Bronchial epithelial cell (primary cell): ENCODE measurements at regions not wholly inside any gene's neighbourhood (a gene's known extent, or its start where the extent isn't known, plus 50 kb on each side); places are given as distances from the start of the nearest gene placed in this dataset.

Experiments used
- DNase-seq: peaks from one replicate; pipeline ENCODE4 v3.0.0-alpha.2; 2010; ENCODE audit warnings: low read depth
- FAIRE-seq: peaks from 2 replicates; lab custom pipeline; 2011; peaks lifted over from hg19 to GRCh38; lab: Jason Lieb, UNC
- H3K27me3 ChIP-seq: 2 replicates; pipeline ENCODE4 v1.5.1; 2011; ENCODE audit warnings: low read length; ENCODE audit not compliant: control insufficient read depth, insufficient read depth
- H3K36me3 ChIP-seq: 2 replicates; pipeline ENCODE4 v1.5.1; 2011; ENCODE audit warnings: low read length; ENCODE audit not compliant: control insufficient read depth, insufficient read depth
- H3K4me3 ChIP-seq: 2 replicates; pipeline ENCODE4 v1.5.1; 2011; ENCODE audit warnings: mild to moderate bottlenecking, low read depth, low read length, control low read depth
- TF ChIP-seq, protein P1 (sequence below): IDR thresholded peaks from 2 replicates; pipeline ENCODE4 v1.5.1; 2011; ENCODE audit warnings: mild to moderate bottlenecking, moderate library complexity, low read length, control low read depth, inconsistent platforms; ENCODE audit not compliant: insufficient read depth, severe bottlenecking

DNA sequence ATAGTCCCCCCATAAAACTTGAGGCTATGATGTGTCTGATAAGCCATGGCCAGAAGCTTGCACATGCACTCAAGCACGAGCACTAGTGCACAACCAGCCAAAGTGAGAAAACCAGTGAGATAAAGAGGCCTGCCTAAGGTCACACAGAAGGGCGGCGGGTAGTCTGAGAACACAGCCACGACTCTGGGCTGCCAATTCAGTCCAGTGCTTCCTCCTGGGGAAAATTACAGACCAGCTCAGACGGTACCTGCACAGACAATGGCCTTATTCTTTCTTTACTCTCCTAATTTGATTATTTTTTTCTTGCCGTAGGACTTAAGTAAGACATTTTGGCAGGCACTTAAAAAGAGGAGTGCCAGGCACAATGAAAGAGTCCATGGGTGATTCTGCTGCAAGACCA lies 533.2 kb upstream of the FAT1 start:
- TF ChIP-seq, protein P1, sequence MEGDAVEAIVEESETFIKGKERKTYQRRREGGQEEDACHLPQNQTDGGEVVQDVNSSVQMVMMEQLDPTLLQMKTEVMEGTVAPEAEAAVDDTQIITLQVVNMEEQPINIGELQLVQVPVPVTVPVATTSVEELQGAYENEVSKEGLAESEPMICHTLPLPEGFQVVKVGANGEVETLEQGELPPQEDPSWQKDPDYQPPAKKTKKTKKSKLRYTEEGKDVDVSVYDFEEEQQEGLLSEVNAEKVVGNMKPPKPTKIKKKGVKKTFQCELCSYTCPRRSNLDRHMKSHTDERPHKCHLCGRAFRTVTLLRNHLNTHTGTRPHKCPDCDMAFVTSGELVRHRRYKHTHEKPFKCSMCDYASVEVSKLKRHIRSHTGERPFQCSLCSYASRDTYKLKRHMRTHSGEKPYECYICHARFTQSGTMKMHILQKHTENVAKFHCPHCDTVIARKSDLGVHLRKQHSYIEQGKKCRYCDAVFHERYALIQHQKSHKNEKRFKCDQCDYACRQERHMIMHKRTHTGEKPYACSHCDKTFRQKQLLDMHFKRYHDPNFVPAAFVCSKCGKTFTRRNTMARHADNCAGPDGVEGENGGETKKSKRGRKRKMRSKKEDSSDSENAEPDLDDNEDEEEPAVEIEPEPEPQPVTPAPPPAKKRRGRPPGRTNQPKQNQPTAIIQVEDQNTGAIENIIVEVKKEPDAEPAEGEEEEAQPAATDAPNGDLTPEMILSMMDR, result no peak
- Histone ChIP-seq H3K27me3 (no peaks in the 10 kb centered on the region), H3K36me3 (no peaks in the 10 kb centered on the region), H3K4me3 (no peak overlapping the region)
- no peak for FAIRE-seq
- DNase-seq, result no peak

DNA sequence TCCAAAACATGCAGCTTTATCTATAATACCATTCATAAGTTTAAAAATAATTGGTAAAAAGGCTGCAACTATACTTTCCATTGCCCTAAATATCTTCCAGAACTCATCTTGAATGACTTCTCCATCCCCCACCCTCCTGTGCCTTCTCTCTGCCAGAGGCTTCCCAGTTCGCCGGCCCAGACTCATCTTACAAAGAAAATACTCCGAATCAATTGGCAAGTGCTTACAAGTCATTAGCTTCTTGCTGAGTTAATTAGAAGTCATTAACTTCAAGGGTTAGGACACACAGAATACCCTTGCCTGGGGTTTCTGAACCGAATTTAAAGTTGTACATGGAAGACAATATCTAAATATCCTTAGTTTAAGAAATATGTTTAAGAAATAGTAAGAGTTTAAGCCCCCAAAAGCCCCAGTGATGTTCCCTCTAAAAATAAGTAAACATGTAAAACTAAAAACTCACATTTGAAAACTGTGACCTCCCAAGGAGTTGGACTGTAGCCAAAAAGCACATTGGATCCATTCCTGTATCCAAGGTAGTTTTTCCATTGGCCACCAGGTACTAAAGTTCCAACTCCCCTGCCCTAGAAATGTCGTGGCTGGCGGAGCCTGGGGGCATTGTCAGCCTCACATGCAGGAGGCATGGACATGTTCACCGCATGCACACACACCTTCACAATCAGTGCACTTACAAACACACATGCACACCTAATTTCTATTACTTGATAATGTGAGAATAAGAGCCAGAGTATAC lies 535.2 kb upstream of the FAT1 start:
- DNase-seq, result no peak
- TF ChIP-seq, protein P1, result no peak
- Histone ChIP-seq H3K27me3 (no peaks in the 10 kb centered on the region), H3K4me3 (no peak overlapping the region), H3K36me3 (no peaks in the 10 kb centered on the region)
- FAIRE-seq, result no peak

DNA sequence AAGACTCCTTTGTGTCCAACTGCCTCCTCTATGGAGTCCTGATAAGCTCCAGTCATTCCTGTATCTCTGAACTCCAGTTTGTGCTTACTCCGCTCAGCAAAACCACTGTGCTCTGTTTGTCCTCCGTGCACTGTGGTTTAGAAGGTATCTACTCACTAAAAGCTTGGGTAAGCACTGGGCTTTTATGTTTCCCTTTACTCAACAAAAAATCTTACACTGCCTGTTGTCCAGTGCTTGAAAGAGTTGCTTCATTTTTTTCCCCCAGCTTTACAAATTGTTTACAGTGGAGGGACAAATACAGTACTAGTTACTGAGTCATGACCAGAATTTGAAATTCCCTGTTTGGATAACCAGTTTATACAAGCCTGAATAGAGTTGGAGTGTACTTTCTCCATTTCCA lies 545.3 kb upstream of the FAT1 start:
- Histone ChIP-seq H3K36me3 (no peaks in the 10 kb centered on the region), H3K27me3 (no peaks in the 10 kb centered on the region), H3K4me3 (no peak overlapping the region)
- peak; percentile 90 for DNase-seq
- TF ChIP-seq, protein P1, result no peak
- FAIRE-seq, result no peak

DNA sequence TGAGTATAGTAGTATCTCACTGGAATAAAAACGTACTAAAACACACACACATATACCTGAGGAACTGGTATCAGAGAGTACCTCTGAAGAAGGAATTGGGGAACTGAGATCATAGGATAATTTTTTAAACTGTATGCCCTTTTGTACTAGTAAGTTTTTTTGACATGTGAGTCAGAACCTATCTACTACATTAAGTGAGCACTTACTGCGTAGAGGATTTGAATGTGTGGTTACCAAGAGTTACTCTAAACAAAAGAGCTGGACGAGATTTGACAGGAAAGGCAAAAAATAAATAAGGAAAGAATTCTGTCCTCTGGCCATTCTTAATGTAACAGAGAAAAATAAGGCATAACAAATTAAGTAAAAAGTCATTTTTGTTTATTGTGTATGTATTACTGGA lies 546.5 kb upstream of the FAT1 start:
- FAIRE-seq (no peak), DNase-seq (peak; percentile 46)
- no peaks in the 10 kb centered on the region for H3K27me3 ChIP-seq
- H3K36me3 ChIP-seq, result no peaks in the 10 kb centered on the region
- TF ChIP-seq, protein P1, result no peak
- no peak overlapping the region for H3K4me3 ChIP-seq

DNA sequence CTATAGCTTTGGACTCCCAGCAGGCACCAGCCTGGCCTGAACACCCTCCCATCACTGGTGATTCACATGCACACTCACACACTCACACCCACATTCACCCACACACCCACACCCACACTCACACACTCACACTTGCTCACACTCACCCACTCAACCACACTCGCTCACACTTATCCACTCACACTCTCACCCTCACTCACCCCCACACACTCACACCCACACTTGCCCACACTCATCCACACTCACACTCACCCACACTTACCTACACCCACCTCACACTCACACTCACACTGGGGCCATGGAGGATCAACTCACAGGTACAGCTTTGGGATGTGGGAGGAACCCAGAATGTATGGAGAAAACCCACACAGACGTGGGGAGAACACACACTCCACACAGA lies 548.2 kb upstream of the FAT1 start:
- Histone ChIP-seq H3K4me3 (no peak overlapping the region), H3K36me3 (no peaks in the 10 kb centered on the region), H3K27me3 (no peaks in the 10 kb centered on the region)
- FAIRE-seq (peak; percentile 36), DNase-seq (no peak)
- TF ChIP-seq, protein P1, result no peak

DNA sequence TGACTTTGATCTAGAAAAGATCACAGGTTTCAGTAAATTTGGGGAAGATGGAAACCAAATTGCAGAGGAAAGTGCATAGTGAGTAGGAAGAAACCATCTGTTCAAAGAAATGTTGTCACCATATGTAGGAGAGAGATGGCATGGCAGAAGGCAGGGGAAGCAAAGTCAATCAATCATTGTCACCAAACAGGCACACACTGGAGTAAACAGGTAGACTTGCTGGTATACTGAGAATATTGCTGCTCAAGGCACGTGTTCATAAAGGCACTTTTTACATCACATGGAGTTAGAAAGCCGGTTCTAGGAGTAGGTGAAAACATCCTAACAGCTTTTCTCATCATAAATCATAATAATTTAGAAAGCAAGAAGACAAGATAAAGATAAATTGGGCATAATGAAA lies 550.5 kb upstream of the FAT1 start:
- FAIRE-seq (no peak), DNase-seq (no peak)
- Histone ChIP-seq H3K27me3 (no peaks in the 10 kb centered on the region), H3K36me3 (no peaks in the 10 kb centered on the region), H3K4me3 (no peak overlapping the region)
- TF ChIP-seq, protein P1, result no peak
